HCT116 (cell line): ENCODE measurements at regions not wholly inside any gene's neighbourhood (a gene's known extent, or its start where the extent isn't known, plus 50 kb on each side); places are given as distances from the start of the nearest gene placed in this dataset.

ENCODE experiments used
- ATAC-seq: fragments of 200-7000 bp; cut with Tn5 transposase; 2 replicates; pipeline ENCODE4 v1.9.1; 2020; ENCODE audit warnings: mild to moderate bottlenecking, moderate library complexity
- BruUV-seq: library from RNA; stranded (reverse); fragments of 400-500 nt; replicated peaks from 2 replicates; lab custom pipeline; 2021; lab: Mats Ljungman, UMichigan
- CTCF ChIA-PET: fragments of 300-600 bp; sonication (Branson Sonifier 250); formaldehyde crosslinking; loops from one replicate; lab custom pipeline; 2021; ENCODE audit warnings: antibody characterized with exemption; lab: Charles Lee
- POLR2A ChIA-PET: fragments of 300-600, 350-600 bp; sonication (Branson Sonifier 250); formaldehyde crosslinking; loops from one replicate; lab custom pipeline; 2021; ENCODE audit warnings: antibody characterized with exemption; lab: Charles Lee
- RAD21 ChIA-PET, 2 experiments: fragments of 300-600 bp; sonication (Branson Sonifier 250); formaldehyde crosslinking; loops; one replicate each; lab custom pipeline; 2023; ENCODE audit warnings: low total read pairs in 2 of 2; ENCODE audit not compliant: uncharacterized antibody in 2 of 2, unreplicated experiment in 2 of 2, low non-redundant PET in 1 of 2; lab: Charles Lee
- DNase-seq: peaks from one replicate; pipeline ENCODE4 v3.0.0-alpha.2; 2010; ENCODE audit warnings: low read depth, low spot score
- H2AFZ ChIP-seq: fragments of 200-600 bp; shearing (Covaris generic), sonication (generic); 2 replicates; pipeline ENCODE4 v1.6.1; 2017; ENCODE audit warnings: low read depth, mixed run types, mixed read lengths, antibody characterized with exemption, low read length; ENCODE audit not compliant: poor library complexity, severe bottlenecking
- H3K27ac ChIP-seq: 2 replicates; pipeline ENCODE4 v1.5.1; 2012; ENCODE audit warnings: low read depth, low read length
- H3K27me3 ChIP-seq: fragments of 200-600 bp; sonication (generic); 2 replicates; pipeline ENCODE4 v1.6.1; 2016; ENCODE audit warnings: mixed run types, low read length, mixed read lengths; ENCODE audit not compliant: insufficient read depth
- H3K36me3 ChIP-seq, 2 experiments: fragments of 200-500 bp in 1 of 2; fragments of 200-600 bp in 1 of 2; sonication (Bioruptor generic) in 1 of 2; sonication (generic) in 1 of 2; 2 replicates each; pipeline versions ENCODE4 v1.5.1 to v1.6.1; 2014 to 2016; ENCODE audit warnings: low read length in 2 of 2, inconsistent platforms in 1 of 2, mixed read lengths in 1 of 2, mixed run types in 1 of 2; ENCODE audit not compliant: insufficient read depth in 2 of 2, control insufficient read depth in 1 of 2
- H3K4me1 ChIP-seq, 2 experiments: fragments of 200-600 bp in 1 of 2; sonication (generic) in 1 of 2; 2 replicates each; pipeline versions ENCODE4 v1.5.1 to v1.6.1; 2012 to 2017; ENCODE audit warnings: low read length in 2 of 2, inconsistent platforms in 1 of 2, mild to moderate bottlenecking in 1 of 2, mixed read lengths in 1 of 2, mixed run types in 1 of 2, moderate library complexity in 1 of 2; ENCODE audit not compliant: insufficient read depth in 2 of 2, control insufficient read depth in 1 of 2
- H3K4me2 ChIP-seq: fragments of 200-600 bp; sonication (generic); 2 replicates; pipeline ENCODE4 v1.6.1; 2017; ENCODE audit warnings: mixed run types, low read length, mixed read lengths
- H3K4me3 ChIP-seq, 2 experiments: fragments of 200-600 bp in 1 of 2; sonication (generic) in 1 of 2; replicated peaks in 1 of 2; 2 replicates each; pipeline ENCODE4 v1.5.1; 2011 to 2016; ENCODE audit warnings: low read length in 2 of 2, control low read depth in 1 of 2, low read depth in 1 of 2, mild to moderate bottlenecking in 1 of 2, mixed read lengths in 1 of 2, mixed run types in 1 of 2
- H3K79me2 ChIP-seq: fragments of 200-600 bp; sonication (generic); 2 replicates; pipeline ENCODE4 v1.6.1; 2017; ENCODE audit warnings: mild to moderate bottlenecking, mixed run types, low read length, moderate library complexity, mixed read lengths; ENCODE audit not compliant: insufficient read depth
- H3K9ac ChIP-seq: fragments of 200-600 bp; sonication (generic); 2 replicates; pipeline ENCODE4 v1.6.1; 2016; ENCODE audit warnings: low read length, mixed read lengths
- H3K9me2 ChIP-seq: fragments of 200-600 bp; sonication (generic), shearing (Covaris generic); 2 replicates; pipeline ENCODE4 v1.6.1; 2017; ENCODE audit warnings: mixed run types, mild to moderate bottlenecking, moderate library complexity; ENCODE audit not compliant: insufficient read depth
- H3K9me3 ChIP-seq, 2 experiments: fragments of 200-500 bp in 1 of 2; fragments of 200-600 bp in 1 of 2; sonication (Bioruptor generic) in 1 of 2; sonication (generic) in 1 of 2; 2 replicates each; pipeline ENCODE4 v1.6.1; 2014 to 2017; ENCODE audit warnings: low read length in 2 of 2, mixed read lengths in 2 of 2, inconsistent platforms in 1 of 2, low read depth in 1 of 2, mild to moderate bottlenecking in 1 of 2, mixed run types in 1 of 2, moderate library complexity in 1 of 2; ENCODE audit not compliant: control insufficient read depth in 1 of 2, insufficient read depth in 1 of 2
- H4K20me1 ChIP-seq: fragments of 200-600 bp; sonication (generic), shearing (Covaris generic); 2 replicates; pipeline ENCODE4 v1.6.1; 2017; ENCODE audit warnings: mixed run types, mild to moderate bottlenecking, moderate library complexity; ENCODE audit not compliant: insufficient read depth
- ATF3 ChIP-seq: IDR thresholded peaks from 2 replicates; pipeline ENCODE4 v1.6.1; 2012
- CEBPB ChIP-seq: IDR thresholded peaks from 2 replicates; pipeline ENCODE4 v1.6.1; 2012; ENCODE audit warnings: low read depth
- CTCF ChIP-seq, 3 experiments: fragments of 200-600 bp in 1 of 3; sonication (generic) in 1 of 3; IDR thresholded peaks in 2 of 3; conservative IDR thresholded peaks in 1 of 3; 2 replicates each; pipeline ENCODE4 v1.5.1; 2012 to 2017; ENCODE audit warnings: low read depth in 2 of 3, low read length in 2 of 3, antibody characterized with exemption in 1 of 3, borderline replicate concordance in 1 of 3, control low read depth in 1 of 3, mild to moderate bottlenecking in 1 of 3, mixed read lengths in 1 of 3, mixed run types in 1 of 3, moderate library complexity in 1 of 3; ENCODE audit not compliant: insufficient read depth in 1 of 3
- EGR1 ChIP-seq: IDR thresholded peaks from 2 replicates; pipeline ENCODE4 v1.6.1; 2012; ENCODE audit warnings: low read depth
- EZH2 ChIP-seq: fragments of 200-600 bp; sonication (generic); IDR thresholded peaks from 2 replicates; pipeline ENCODE4 v1.6.1; 2017; ENCODE audit warnings: antibody characterized with exemption, mixed run types
- EZH2phosphoT487 ChIP-seq: fragments of 200-600 bp; IDR thresholded peaks from 2 replicates; pipeline ENCODE4 v1.6.1; 2018; ENCODE audit warnings: antibody characterized with exemption, borderline replicate concordance
- FOSL1 ChIP-seq: IDR thresholded peaks from 2 replicates; pipeline ENCODE4 v1.6.1; 2012; ENCODE audit warnings: low read depth
- POLR2A ChIP-seq: IDR thresholded peaks from 2 replicates; pipeline ENCODE4 v1.7.0; 2011; ENCODE audit warnings: borderline replicate concordance; ENCODE audit not compliant: insufficient read depth, insufficient read length; ENCODE audit errors: extremely low read depth
- POLR2AphosphoS5 ChIP-seq: IDR thresholded peaks from 2 replicates; pipeline ENCODE4 v1.6.1; 2011; ENCODE audit warnings: mild to moderate bottlenecking, low read depth, low read length, moderate library complexity
- RAD21 ChIP-seq: IDR thresholded peaks from 2 replicates; pipeline ENCODE4 v1.6.1; 2012; ENCODE audit warnings: low read depth, mild to moderate bottlenecking
- YY1 ChIP-seq: IDR thresholded peaks from 2 replicates; pipeline ENCODE4 v1.6.1; 2011; ENCODE audit warnings: low read length, low read depth, moderate library complexity, mild to moderate bottlenecking; ENCODE audit not compliant: insufficient replicate concordance; ENCODE audit errors: extremely low read depth
- ZFX ChIP-seq: fragments of 450-650 bp; IDR thresholded peaks from 2 replicates; pipeline ENCODE4 v1.6.1; 2017
- ZNF274 ChIP-seq: fragments of 200-500 bp; sonication (Bioruptor generic); IDR thresholded peaks from 2 replicates; pipeline ENCODE4 v1.6.1; 2014; ENCODE audit warnings: mild to moderate bottlenecking, low read depth, low read length, inconsistent platforms
- intact Hi-C: fragments of 100-400 bp; cut with micrococcal nuclease; formaldehyde crosslinking; loops from 2 replicates; pipeline ENCODE4 v1.10.0; 2022

GRCh38 chr6:110041830-110042229 lies 63.7 kb downstream of the GPR6 start:
- ChIA-PET POLR2A (no interaction called here), RAD21 (no interaction called here), CTCF (interaction anchor here (2.8 kb wide), 1 partner anchor 149 kb away, joined by 6 read pairs; no protein-coding TSS in a partner anchor)
- H3K9me2 ChIP-seq = no peaks in the 10 kb centered on the region
- H3K9me3 ChIP-seq = no peaks in the 10 kb centered on the region
- H3K27ac ChIP-seq = no peak overlapping the region
- BruUV-seq = no TSS peak
- DNase-seq = no peak
- no peak overlapping the region for H2AFZ ChIP-seq
- H3K27me3 ChIP-seq = no peaks in the 10 kb centered on the region
- H3K79me2 ChIP-seq = no peaks in the 10 kb centered on the region
- no peak overlapping the region for H3K4me2 ChIP-seq
- intact Hi-C loops = no loop called here
- H3K9ac ChIP-seq = no peak overlapping the region
- H3K36me3 ChIP-seq = no peaks in the 10 kb centered on the region
- no peak for TF ChIP-seq EZH2phosphoT487
- TF ChIP-seq ZNF274 = no peak
- TF ChIP-seq CEBPB = no peak
- TF ChIP-seq CTCF (IDR thresholded peaks at IDR 0.05 in 2 of 3, conservative IDR thresholded peaks at IDR 0.05 in 1 of 3; ENCODE audit: borderline replicate concordance in 1 of 3, insufficient read depth in 1 of 3, low read depth in 2 of 3, low read length in 2 of 3) = no peak
- no peak for TF ChIP-seq ATF3
- no peak for TF ChIP-seq EGR1
- no peak for TF ChIP-seq EZH2
- no peak for TF ChIP-seq POLR2AphosphoS5
- TF ChIP-seq POLR2A = no peak
- no peak for TF ChIP-seq ZFX
- TF ChIP-seq FOSL1 = no peak
- TF ChIP-seq RAD21 = no peak
- no peak for TF ChIP-seq YY1
- H3K4me3 ChIP-seq = no peak overlapping the region
- H4K20me1 ChIP-seq = no peaks in the 10 kb centered on the region
- H3K4me1 ChIP-seq = peaks cover 2 to 21% of the 10 kb centered on the region in 2 experiments; a peak in 3 of 4 replicates
- ATAC-seq = no peak
